Mammary epithelial cell (primary cell): ENCODE measurements at regions not wholly inside any gene's neighbourhood (a gene's known extent, or its start where the extent isn't known, plus 50 kb on each side); places are given as distances from the start of the nearest gene placed in this dataset.

ENCODE experiments used
- CTCF ChIP-seq, 2 donors: IDR thresholded peaks in 1 of 2; conservative IDR thresholded peaks in 1 of 2; 2 replicates each; pipeline ENCODE4 v1.5.1; 2011 to 2012; ENCODE audit warnings: inconsistent platforms in 2 of 2, low read length in 2 of 2, mild to moderate bottlenecking in 2 of 2, control low read depth in 1 of 2, low read depth in 1 of 2; ENCODE audit not compliant: insufficient read depth in 1 of 2; ENCODE audit errors: extremely low read depth in 1 of 2
- EZH2 ChIP-seq: IDR thresholded peaks from 2 replicates; pipeline ENCODE4 v1.6.1; 2012; ENCODE audit warnings: low read length, inconsistent platforms, borderline replicate concordance

GRCh38 chr6:170188571-170189001 lies 102.3 kb downstream of the DLL1 start:
- no peak for TF ChIP-seq CTCF (conservative IDR thresholded peaks at IDR 0.05 in 1 of 2, IDR thresholded peaks at IDR 0.05 in 1 of 2; ENCODE audit: extremely low read depth in 1 of 2, insufficient read depth in 1 of 2, low read depth in 1 of 2, low read length in 2 of 2)
- no peak for TF ChIP-seq EZH2
